Ascending aorta (tissue), 2 donors: ENCODE measurements at regions not wholly inside any gene's neighbourhood (a gene's known extent, or its start where the extent isn't known, plus 50 kb on each side); places are given as distances from the start of the nearest gene placed in this dataset.

Source experiments
- DNase-seq, 2 donors: peaks; one replicate each; pipeline ENCODE4 v3.0.0-alpha.2; 2019; ENCODE audit warnings: low spot score in 2 of 2
- H3K27ac ChIP-seq, 2 donors: fragments of 200-600 bp; sonication (generic); one replicate each; pipeline ENCODE4 v1.5.1; 2016 to 2017; ENCODE audit warnings: mild to moderate bottlenecking in 1 of 2
- H3K27me3 ChIP-seq: fragments of 200-600 bp; sonication (generic); one replicate; pipeline ENCODE4 v1.5.1; 2017
- H3K36me3 ChIP-seq, 2 donors: fragments of 200-600 bp; sonication (generic); one replicate each; pipeline ENCODE4 v1.5.1; 2016
- H3K4me1 ChIP-seq, 2 donors: fragments of 200-600 bp; sonication (generic); one replicate each; pipeline ENCODE4 v1.5.1; 2016 to 2017; ENCODE audit warnings: mild to moderate bottlenecking in 1 of 2
- H3K4me3 ChIP-seq, 2 donors: fragments of 200-600 bp; sonication (generic); one replicate each; pipeline ENCODE4 v1.5.1; 2016 to 2017; ENCODE audit warnings: mild to moderate bottlenecking in 1 of 2
- H3K9me3 ChIP-seq, 2 donors: fragments of 200-600 bp; sonication (generic); one replicate each; pipeline ENCODE4 v1.5.1; 2016
- CTCF ChIP-seq, 3 experiments: fragments of 200-600 bp in 2 of 3; fragments of 450-650 bp in 1 of 3; sonication (generic) in 2 of 3; IDR thresholded peaks; one replicate each; pipeline ENCODE4 v1.5.1; 2016 to 2019; ENCODE audit warnings: antibody characterized with exemption in 3 of 3, mild to moderate bottlenecking in 1 of 3, moderate library complexity in 1 of 3
- intact Hi-C: fragments of 100-400 bp; cut with DNase I; formaldehyde crosslinking; loops from one replicate; pipeline ENCODE4 v1.15.1; 2023

- TF ChIP-seq CTCF (IDR thresholded peaks at IDR 0.05): no peak
- DNase-seq: no peak
- no peaks in the 10 kb centered on the region for H3K9me3 ChIP-seq
- no peaks in the 10 kb centered on the region for H3K4me1 ChIP-seq
- H3K4me3 ChIP-seq: no peak overlapping the region
- no peaks in the 10 kb centered on the region for H3K36me3 ChIP-seq
- no peaks in the 10 kb centered on the region for H3K27me3 ChIP-seq
- intact Hi-C loops: no loop called here
- no peak overlapping the region for H3K27ac ChIP-seq
These were observed 186.9 kb downstream of the RRAGC start for GRCh38 chr1:38672692-38673091.

- Histone ChIP-seq H3K4me3 (no peak overlapping the region), H3K27me3 (no peaks in the 10 kb centered on the region), H3K4me1 (no peaks in the 10 kb centered on the region), H3K9me3 (no peaks in the 10 kb centered on the region), H3K27ac (no peak overlapping the region), H3K36me3 (no peaks in the 10 kb centered on the region)
- no peak for TF ChIP-seq CTCF (IDR thresholded peaks at IDR 0.05)
- DNase-seq: no peak
- intact Hi-C loops: no loop called here
These were observed 188.4 kb downstream of the RRAGC start for GRCh38 chr1:38671221-38671620.

GRCh38 chr1:38670544-38671122 is 188.9 kb downstream of the RRAGC start:
- TF ChIP-seq CTCF (IDR thresholded peaks at IDR 0.05): no peak
- Histone ChIP-seq H3K27me3 (no peaks in the 10 kb centered on the region), H3K36me3 (no peaks in the 10 kb centered on the region), H3K4me1 (no peaks in the 10 kb centered on the region), H3K4me3 (no peak overlapping the region), H3K27ac (no peak overlapping the region), H3K9me3 (peaks cover 0 to 3% of the 10 kb centered on the region in 2 donors)
- peak in 1 of 2 donors; percentile 30 for DNase-seq
- intact Hi-C loops: no loop called here

- Histone ChIP-seq H3K9me3 (peaks cover 0 to 8% of the 10 kb centered on the region in 2 donors), H3K27me3 (no peaks in the 10 kb centered on the region), H3K4me3 (no peak overlapping the region), H3K4me1 (no peaks in the 10 kb centered on the region), H3K36me3 (no peaks in the 10 kb centered on the region), H3K27ac (no peak overlapping the region)
- TF ChIP-seq CTCF (IDR thresholded peaks at IDR 0.05): no peak
- peak in 1 of 2 donors; percentile 57 for DNase-seq
- intact Hi-C loops: no loop called here
These were observed 191.9 kb downstream of the RRAGC start for GRCh38 chr1:38667626-38668025.

- Histone ChIP-seq H3K9me3 (peaks cover 0 to 11% of the 10 kb centered on the region in 2 donors), H3K4me1 (no peaks in the 10 kb centered on the region), H3K27ac (no peak overlapping the region), H3K4me3 (no peak overlapping the region), H3K27me3 (no peaks in the 10 kb centered on the region), H3K36me3 (no peaks in the 10 kb centered on the region)
- DNase-seq: no peak
- no peak for TF ChIP-seq CTCF (IDR thresholded peaks at IDR 0.05)
- intact Hi-C loops: no loop called here
These were observed 197.4 kb downstream of the RRAGC start for GRCh38 chr1:38662126-38662525.

GRCh38 chr1:38658883-38659282 is 200.7 kb downstream of the RRAGC start:
- Histone ChIP-seq H3K27me3 (no peaks in the 10 kb centered on the region), H3K9me3 (peaks cover 0 to 3% of the 10 kb centered on the region in 2 donors), H3K4me1 (no peaks in the 10 kb centered on the region), H3K4me3 (no peak overlapping the region), H3K36me3 (no peaks in the 10 kb centered on the region), H3K27ac (no peak overlapping the region)
- no peak for TF ChIP-seq CTCF (IDR thresholded peaks at IDR 0.05)
- DNase-seq: no peak
- intact Hi-C loops: no loop called here
